ENCODE measurements at regions not wholly inside any gene's neighbourhood (a gene's known extent, or its start where the extent isn't known, plus 50 kb on each side); places are given as distances from the start of the nearest gene placed in this dataset.

- TF ChIP-seq CTCF (IDR thresholded peaks at IDR 0.05) (no peak), POLR2AphosphoS5 (IDR thresholded peaks at IDR 0.05) (no peak)
Observed at GRCh38 chr9:13508681-13509080, 229.2 kb upstream of the MPDZ start.

Measured in stomach (tissue), 4 donors.